Mesendoderm (in vitro differentiated cells): ENCODE measurements at regions not wholly inside any gene's neighbourhood (a gene's known extent, or its start where the extent isn't known, plus 50 kb on each side); places are given as distances from the start of the nearest gene placed in this dataset.
A peak's percentile ranks its signal among the peaks of the same experiment; 100 is the strongest.

Experiments
- DNase-seq: peaks from one replicate; pipeline ENCODE4 v3.0.0; 2013
- H2AK5ac ChIP-seq: 2 replicates; pipeline ENCODE4 v1.6.1; 2013; ENCODE audit warnings: low read length, inconsistent platforms
- H2BK120ac ChIP-seq: 2 replicates; pipeline ENCODE4 v1.6.1; 2013; ENCODE audit warnings: low read depth, mild to moderate bottlenecking, low read length, moderate library complexity, mixed read lengths
- H2BK15ac ChIP-seq: replicated peaks from 2 replicates; pipeline ENCODE4 v1.6.1; 2013; ENCODE audit warnings: low read depth, mild to moderate bottlenecking, moderate library complexity
- H2BK5ac ChIP-seq: 2 replicates; pipeline ENCODE4 v1.6.1; 2013; ENCODE audit warnings: low read length, inconsistent platforms
- H3K18ac ChIP-seq: 2 replicates; pipeline ENCODE4 v1.6.1; 2013; ENCODE audit warnings: mild to moderate bottlenecking, low read length, mixed read lengths
- H3K23ac ChIP-seq: one replicate; pipeline ENCODE4 v1.6.1; 2013; ENCODE audit warnings: low read length
- H3K27ac ChIP-seq: 2 replicates; pipeline ENCODE4 v1.5.1; 2013; ENCODE audit warnings: low read depth, mild to moderate bottlenecking, inconsistent platforms, low read length, moderate library complexity
- H3K27me3 ChIP-seq: 2 replicates; pipeline ENCODE4 v1.6.1; 2013; ENCODE audit warnings: low read length, control low read depth, mild to moderate bottlenecking, inconsistent platforms; ENCODE audit not compliant: insufficient read depth, poor library complexity
- H3K36me3 ChIP-seq: 2 replicates; pipeline ENCODE4 v1.6.1; 2013; ENCODE audit warnings: low read length, inconsistent platforms; ENCODE audit not compliant: control insufficient read depth, insufficient read depth
- H3K4ac ChIP-seq: one replicate; pipeline ENCODE4 v1.6.1; 2013; ENCODE audit warnings: low read depth, mild to moderate bottlenecking, low read length, moderate library complexity
- H3K4me1 ChIP-seq: 2 replicates; pipeline ENCODE4 v1.6.1; 2013; ENCODE audit warnings: low read depth, low read length, inconsistent platforms; ENCODE audit not compliant: control insufficient read depth
- H3K4me2 ChIP-seq: 2 replicates; pipeline ENCODE4 v1.6.1; 2013; ENCODE audit warnings: low read length
- H3K4me3 ChIP-seq: 2 replicates; pipeline ENCODE4 v1.5.1; 2013; ENCODE audit warnings: mild to moderate bottlenecking, low read length
- H3K56ac ChIP-seq: one replicate; pipeline ENCODE4 v1.6.1; 2013; ENCODE audit warnings: low read length
- H3K79me1 ChIP-seq: 2 replicates; pipeline ENCODE4 v1.6.1; 2013; ENCODE audit warnings: low read length, inconsistent platforms
- H3K79me2 ChIP-seq: 2 replicates; pipeline ENCODE4 v1.6.1; 2013; ENCODE audit warnings: mild to moderate bottlenecking, low read length; ENCODE audit not compliant: control insufficient read depth, insufficient read depth
- H3K9ac ChIP-seq: 2 replicates; pipeline ENCODE4 v1.6.1; 2013; ENCODE audit warnings: low read length, inconsistent platforms
- H4K5ac ChIP-seq: one replicate; pipeline ENCODE4 v1.6.1; 2013; ENCODE audit warnings: low read length
- H4K8ac ChIP-seq: one replicate; pipeline ENCODE4 v1.6.1; 2013; ENCODE audit warnings: low read depth, mild to moderate bottlenecking, control low read depth, low read length, moderate library complexity
- WGBS: extraction: QIAGEN DNeasy Blood & Tissue Kit; methylation state at CpG from one replicate; pipeline ENCODE4 v1.1.7; 2013; ENCODE audit warnings: low lambda C conversion rate, missing lambda C conversion rate; ENCODE audit not compliant: insufficient coverage; ENCODE audit errors: extremely low coverage; 5-methylcytosine and 5-hydroxymethylcytosine counted together

DNA sequence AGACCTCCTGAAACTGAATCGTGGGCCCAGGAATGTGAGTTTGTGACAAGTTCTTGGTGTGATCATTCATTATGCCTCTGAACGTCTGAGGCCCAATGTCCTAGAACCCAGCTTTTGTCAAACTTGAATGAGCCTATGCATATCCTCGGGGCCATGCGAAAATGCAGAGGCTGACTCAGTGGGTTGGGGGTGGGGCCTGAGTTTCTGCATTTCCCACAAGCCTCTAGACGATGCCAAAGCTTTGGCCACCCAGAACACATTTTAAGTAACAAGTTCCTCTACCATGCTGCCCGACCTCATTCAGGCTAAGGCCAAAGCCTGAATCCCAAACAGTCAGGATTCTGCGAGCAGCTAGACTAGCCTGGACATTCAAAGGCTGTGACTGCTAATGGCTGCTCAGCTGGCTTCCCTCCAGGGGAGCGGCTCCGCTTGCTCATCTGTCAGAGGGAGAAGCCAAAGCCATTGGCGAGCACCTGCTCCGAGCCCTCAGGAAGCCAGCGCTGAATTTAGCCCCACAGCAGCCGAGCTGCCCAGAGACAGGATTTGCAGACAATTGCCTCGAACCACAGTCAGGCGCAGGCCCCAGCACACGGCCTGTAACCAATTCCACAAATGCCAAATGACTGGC, 177.5 kb downstream of the ZDHHC21 start:
- no peak overlapping the region for H3K4ac ChIP-seq
- H2BK15ac ChIP-seq: no peak overlapping the region
- H3K79me1 ChIP-seq: no peaks in the 10 kb centered on the region
- H2AK5ac ChIP-seq: no peak overlapping the region
- peak; percentile 84 for DNase-seq
- no peaks in the 10 kb centered on the region for H3K27me3 ChIP-seq
- H2BK5ac ChIP-seq: no peak overlapping the region
- H4K5ac ChIP-seq: no peak overlapping the region
- no peak overlapping the region for H3K23ac ChIP-seq
- no peak overlapping the region for H3K9ac ChIP-seq
- H3K4me2 ChIP-seq: no peak overlapping the region
- no peak overlapping the region for H2BK120ac ChIP-seq
- peak overlapping the region; percentile 20 for H3K27ac ChIP-seq
- no peaks in the 10 kb centered on the region for H3K4me1 ChIP-seq
- no peak overlapping the region for H3K56ac ChIP-seq
- WGBS: no CpG with 5 or more reads among the region's 16 CpGs
- no peaks in the 10 kb centered on the region for H3K36me3 ChIP-seq
- H3K18ac ChIP-seq: no peak overlapping the region
- no peak overlapping the region for H4K8ac ChIP-seq
- no peaks in the 10 kb centered on the region for H3K79me2 ChIP-seq
- no peak overlapping the region for H3K4me3 ChIP-seq

DNA sequence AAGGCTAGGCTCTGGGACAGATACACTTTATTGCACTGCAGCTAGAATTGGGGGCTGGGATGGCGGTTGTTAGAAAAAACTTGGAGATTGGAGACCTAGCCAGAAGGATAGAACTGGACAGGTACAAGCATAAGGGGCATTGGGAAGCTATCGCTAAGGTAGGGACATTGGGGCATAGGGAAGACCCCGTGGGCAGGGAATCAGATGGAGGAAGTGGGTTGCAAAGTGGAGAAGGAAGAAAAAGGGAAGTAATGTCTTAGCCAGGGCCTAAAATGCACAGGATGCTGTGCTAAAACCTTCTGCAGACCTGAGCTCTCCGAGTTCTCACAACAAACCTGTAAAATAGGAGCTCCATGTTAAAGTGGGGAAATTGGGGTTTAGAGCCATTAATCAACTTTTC, 178.2 kb downstream of the ZDHHC21 start:
- no peak overlapping the region for H4K8ac ChIP-seq
- no peak overlapping the region for H4K5ac ChIP-seq
- H3K4ac ChIP-seq: no peak overlapping the region
- no peaks in the 10 kb centered on the region for H3K36me3 ChIP-seq
- H2AK5ac ChIP-seq: no peak overlapping the region
- H2BK15ac ChIP-seq: no peak overlapping the region
- DNase-seq: no peak
- H3K9ac ChIP-seq: no peak overlapping the region
- H2BK5ac ChIP-seq: no peak overlapping the region
- H3K27ac ChIP-seq: peak overlapping the region; percentile 20
- H2BK120ac ChIP-seq: no peak overlapping the region
- H3K23ac ChIP-seq: no peak overlapping the region
- H3K4me2 ChIP-seq: no peak overlapping the region
- H3K56ac ChIP-seq: peak overlapping the region; percentile 10
- no peak overlapping the region for H3K18ac ChIP-seq
- no peaks in the 10 kb centered on the region for H3K27me3 ChIP-seq
- no peak overlapping the region for H3K4me3 ChIP-seq
- no peaks in the 10 kb centered on the region for H3K79me2 ChIP-seq
- H3K4me1 ChIP-seq: no peaks in the 10 kb centered on the region
- WGBS: no CpG with 5 or more reads among the region's 4 CpGs
- H3K79me1 ChIP-seq: no peaks in the 10 kb centered on the region

GRCh38 chr9:14512942-14513341, 180.3 kb downstream of the ZDHHC21 start:
- no CpG with 5 or more reads among the region's 1 CpG for WGBS
- no peaks in the 10 kb centered on the region for H3K79me1 ChIP-seq
- H3K18ac ChIP-seq: no peak overlapping the region
- H3K27me3 ChIP-seq: no peaks in the 10 kb centered on the region
- H4K5ac ChIP-seq: no peak overlapping the region
- no peak overlapping the region for H2BK5ac ChIP-seq
- no peaks in the 10 kb centered on the region for H3K36me3 ChIP-seq
- H3K4me2 ChIP-seq: no peak overlapping the region
- H3K4me1 ChIP-seq: no peaks in the 10 kb centered on the region
- H2BK15ac ChIP-seq: no peak overlapping the region
- H3K9ac ChIP-seq: no peak overlapping the region
- no peak overlapping the region for H2AK5ac ChIP-seq
- H4K8ac ChIP-seq: no peak overlapping the region
- H3K4me3 ChIP-seq: no peak overlapping the region
- H3K56ac ChIP-seq: no peak overlapping the region
- no peak for DNase-seq
- no peak overlapping the region for H3K4ac ChIP-seq
- no peaks in the 10 kb centered on the region for H3K79me2 ChIP-seq
- no peak overlapping the region for H3K23ac ChIP-seq
- H3K27ac ChIP-seq: no peak overlapping the region
- no peak overlapping the region for H2BK120ac ChIP-seq

DNA sequence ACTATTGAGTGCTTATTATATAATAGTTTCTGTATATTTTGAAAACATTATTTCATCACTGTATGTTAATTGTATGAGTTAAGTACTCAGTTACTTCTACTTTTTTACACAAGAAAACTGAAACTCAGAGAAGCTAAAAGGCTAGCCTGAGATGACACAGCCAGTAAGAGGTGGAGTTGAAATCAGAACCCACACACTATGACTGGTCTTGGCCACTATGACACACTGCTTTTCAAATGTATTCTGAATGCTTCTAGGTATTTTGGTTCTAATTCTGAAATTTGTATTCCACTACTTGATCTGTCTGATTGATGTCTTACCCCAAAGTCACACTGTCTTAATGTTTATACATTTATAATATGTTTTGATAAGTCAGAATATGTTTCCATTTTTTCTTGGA, 181.8 kb downstream of the ZDHHC21 start:
- Histone ChIP-seq H3K18ac (no peak overlapping the region), H3K79me2 (no peaks in the 10 kb centered on the region), H3K4me2 (no peak overlapping the region), H2BK15ac (no peak overlapping the region), H3K56ac (no peak overlapping the region), H3K9ac (no peak overlapping the region), H2BK120ac (no peak overlapping the region), H3K4me3 (no peak overlapping the region), H3K23ac (no peak overlapping the region), H3K27ac (no peak overlapping the region), H3K36me3 (no peaks in the 10 kb centered on the region), H3K4ac (no peak overlapping the region), H4K8ac (no peak overlapping the region), H3K27me3 (no peaks in the 10 kb centered on the region), H2AK5ac (no peak overlapping the region), H3K4me1 (no peaks in the 10 kb centered on the region), H2BK5ac (no peak overlapping the region), H4K5ac (no peak overlapping the region), H3K79me1 (no peaks in the 10 kb centered on the region)
- no peak for DNase-seq

DNA sequence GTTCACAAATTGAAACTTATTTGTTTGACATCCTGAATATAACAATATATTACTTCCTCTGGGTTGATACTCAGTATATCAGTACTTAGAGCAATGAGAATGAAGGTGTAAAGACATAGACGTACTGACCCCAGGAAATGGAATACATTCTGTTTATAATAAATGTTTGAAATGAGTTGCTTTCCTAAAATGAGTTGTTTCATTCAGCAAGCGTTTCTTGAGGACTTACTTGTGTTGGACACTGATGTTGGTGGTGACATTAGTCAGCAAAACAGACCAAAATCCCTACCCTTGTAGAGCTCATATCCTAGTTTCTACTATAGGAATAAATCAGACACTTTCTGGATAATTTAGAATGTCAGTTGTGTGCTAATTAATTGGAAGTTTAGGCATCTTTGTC, 184.3 kb downstream of the ZDHHC21 start:
- Histone ChIP-seq H3K23ac (no peak overlapping the region), H3K27ac (no peak overlapping the region), H4K8ac (no peak overlapping the region), H2BK120ac (no peak overlapping the region), H3K4me2 (no peak overlapping the region), H3K4me1 (no peaks in the 10 kb centered on the region), H3K18ac (no peak overlapping the region), H3K56ac (no peak overlapping the region), H4K5ac (no peak overlapping the region), H2BK5ac (no peak overlapping the region), H3K9ac (no peak overlapping the region), H3K4ac (no peak overlapping the region), H2BK15ac (no peak overlapping the region), H3K79me1 (no peaks in the 10 kb centered on the region), H3K4me3 (no peak overlapping the region), H2AK5ac (no peak overlapping the region), H3K36me3 (no peaks in the 10 kb centered on the region), H3K27me3 (no peaks in the 10 kb centered on the region), H3K79me2 (no peaks in the 10 kb centered on the region)
- DNase-seq: no peak
- no CpG with 5 or more reads among the region's 2 CpGs for WGBS

- DNase-seq: no peak
- no peaks in the 10 kb centered on the region for H3K27me3 ChIP-seq
- no peak overlapping the region for H4K5ac ChIP-seq
- no peak overlapping the region for H2BK120ac ChIP-seq
- no peak overlapping the region for H2AK5ac ChIP-seq
- H3K79me1 ChIP-seq: no peaks in the 10 kb centered on the region
- no peak overlapping the region for H3K9ac ChIP-seq
- no peak overlapping the region for H3K18ac ChIP-seq
- no peak overlapping the region for H3K4me2 ChIP-seq
- no peak overlapping the region for H4K8ac ChIP-seq
- no peaks in the 10 kb centered on the region for H3K36me3 ChIP-seq
- no peak overlapping the region for H3K4me3 ChIP-seq
- no peak overlapping the region for H3K23ac ChIP-seq
- no peaks in the 10 kb centered on the region for H3K79me2 ChIP-seq
- H2BK15ac ChIP-seq: peak overlapping the region; percentile 67
- H3K4ac ChIP-seq: no peak overlapping the region
- no CpG with 5 or more reads among the region's 4 CpGs for WGBS
- H2BK5ac ChIP-seq: no peak overlapping the region
- H3K27ac ChIP-seq: no peak overlapping the region
- no peaks in the 10 kb centered on the region for H3K4me1 ChIP-seq
- no peak overlapping the region for H3K56ac ChIP-seq
Measured at GRCh38 chr9:14501366-14501765, 187.4 kb upstream of the NFIB start.
